Type B pancreatic cell (in vitro differentiated cells): ENCODE measurements at regions not wholly inside any gene's neighbourhood (a gene's known extent, or its start where the extent isn't known, plus 50 kb on each side); places are given as distances from the start of the nearest gene placed in this dataset.

ENCODE experiments used
- DNase-seq: peaks from one replicate; pipeline ENCODE4 v3.0.0; 2021; ENCODE audit warnings: mixed read lengths; ENCODE audit not compliant: unreplicated experiment; ENCODE audit errors: extremely low spot score
- H3K27ac Mint-ChIP-seq: 2 replicates; pipeline ENCODE4 v1.8.0; 2021; ENCODE audit warnings: mild to moderate bottlenecking, mixed read lengths
- H3K27me3 Mint-ChIP-seq: 2 replicates; pipeline ENCODE4 v1.8.0; 2021; ENCODE audit warnings: mixed read lengths
- H3K36me3 Mint-ChIP-seq: 2 replicates; pipeline ENCODE4 v1.8.0; 2021; ENCODE audit warnings: mixed read lengths
- H3K4me1 Mint-ChIP-seq: one replicate; pipeline ENCODE4 v1.8.0; 2021; ENCODE audit warnings: mixed read lengths; ENCODE audit not compliant: unreplicated experiment
- H3K4me3 Mint-ChIP-seq: 2 replicates; pipeline ENCODE4 v1.8.0; 2021; ENCODE audit warnings: mild to moderate bottlenecking, mixed read lengths
- H3K9me3 Mint-ChIP-seq: 2 replicates; pipeline ENCODE4 v1.8.0; 2021; ENCODE audit warnings: mixed read lengths
- TF ChIP-seq, protein P1 (sequence below): fragments of 200-600 bp; sonication (generic); conservative IDR thresholded peaks from 2 replicates; pipeline ENCODE4 v1.5.0; 2021; ENCODE audit warnings: antibody characterized with exemption, mild to moderate bottlenecking

DNA sequence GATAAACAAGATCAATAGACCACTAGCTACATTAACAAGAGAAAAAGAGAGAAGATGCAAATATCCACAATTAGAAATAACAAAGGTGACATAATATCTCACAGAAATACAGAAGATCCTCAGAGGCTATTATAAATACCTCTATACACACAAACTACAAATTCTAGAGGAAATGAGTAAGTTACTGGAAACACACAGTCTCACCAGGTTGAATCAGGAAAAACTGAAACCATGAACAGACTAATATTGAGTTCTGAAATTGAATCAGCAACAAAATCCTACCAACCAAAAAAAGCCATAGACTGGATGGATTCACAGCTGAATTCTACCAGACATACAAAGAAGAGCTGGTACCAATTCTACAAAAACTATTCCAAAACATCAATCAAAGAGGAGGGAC lies 211.8 kb upstream of the CPEB2 start:
- TF ChIP-seq, protein P1, sequence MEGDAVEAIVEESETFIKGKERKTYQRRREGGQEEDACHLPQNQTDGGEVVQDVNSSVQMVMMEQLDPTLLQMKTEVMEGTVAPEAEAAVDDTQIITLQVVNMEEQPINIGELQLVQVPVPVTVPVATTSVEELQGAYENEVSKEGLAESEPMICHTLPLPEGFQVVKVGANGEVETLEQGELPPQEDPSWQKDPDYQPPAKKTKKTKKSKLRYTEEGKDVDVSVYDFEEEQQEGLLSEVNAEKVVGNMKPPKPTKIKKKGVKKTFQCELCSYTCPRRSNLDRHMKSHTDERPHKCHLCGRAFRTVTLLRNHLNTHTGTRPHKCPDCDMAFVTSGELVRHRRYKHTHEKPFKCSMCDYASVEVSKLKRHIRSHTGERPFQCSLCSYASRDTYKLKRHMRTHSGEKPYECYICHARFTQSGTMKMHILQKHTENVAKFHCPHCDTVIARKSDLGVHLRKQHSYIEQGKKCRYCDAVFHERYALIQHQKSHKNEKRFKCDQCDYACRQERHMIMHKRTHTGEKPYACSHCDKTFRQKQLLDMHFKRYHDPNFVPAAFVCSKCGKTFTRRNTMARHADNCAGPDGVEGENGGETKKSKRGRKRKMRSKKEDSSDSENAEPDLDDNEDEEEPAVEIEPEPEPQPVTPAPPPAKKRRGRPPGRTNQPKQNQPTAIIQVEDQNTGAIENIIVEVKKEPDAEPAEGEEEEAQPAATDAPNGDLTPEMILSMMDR, result no peak
- H3K27me3 Mint-ChIP-seq, result peaks cover 3% of the 10 kb centered on the region
- no peak for DNase-seq
- H3K9me3 Mint-ChIP-seq, result no peaks in the 10 kb centered on the region
- no peak overlapping the region for H3K27ac Mint-ChIP-seq
- H3K4me3 Mint-ChIP-seq, result no peak overlapping the region
- H3K4me1 Mint-ChIP-seq, result no peaks in the 10 kb centered on the region
- no peaks in the 10 kb centered on the region for H3K36me3 Mint-ChIP-seq

DNA sequence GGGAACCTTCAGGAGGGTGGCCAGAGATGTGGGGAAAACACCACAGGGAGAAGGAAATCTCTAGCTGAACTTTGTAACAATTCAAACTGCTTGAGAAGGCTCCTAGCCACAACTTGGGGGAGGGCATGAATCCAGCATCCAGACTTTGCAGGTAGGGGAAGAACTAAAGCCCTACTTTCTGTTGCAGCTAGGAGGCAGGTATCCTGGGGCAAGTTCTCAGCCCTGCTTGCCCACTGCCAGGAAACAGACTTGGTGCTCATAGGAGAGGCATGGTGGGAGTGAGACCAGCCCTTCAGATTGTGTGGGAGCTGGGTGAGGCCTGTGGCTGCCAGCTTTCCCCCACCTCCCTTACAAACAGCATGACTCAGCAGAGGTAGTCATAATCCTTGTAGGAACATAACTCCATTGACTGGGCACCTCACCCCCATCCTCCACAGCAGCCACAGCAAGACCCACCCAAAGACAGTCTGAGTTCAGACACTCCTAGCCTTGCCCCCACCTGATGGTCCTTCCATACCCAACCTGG lies 209.5 kb upstream of the CPEB2 start:
- H3K27ac Mint-ChIP-seq, result no peak overlapping the region
- H3K27me3 Mint-ChIP-seq, result peaks cover 3% of the 10 kb centered on the region
- no peaks in the 10 kb centered on the region for H3K36me3 Mint-ChIP-seq
- no peak overlapping the region for H3K4me3 Mint-ChIP-seq
- H3K9me3 Mint-ChIP-seq, result no peaks in the 10 kb centered on the region
- no peaks in the 10 kb centered on the region for H3K4me1 Mint-ChIP-seq
- DNase-seq, result no peak
- TF ChIP-seq, protein P1, result no peak

DNA sequence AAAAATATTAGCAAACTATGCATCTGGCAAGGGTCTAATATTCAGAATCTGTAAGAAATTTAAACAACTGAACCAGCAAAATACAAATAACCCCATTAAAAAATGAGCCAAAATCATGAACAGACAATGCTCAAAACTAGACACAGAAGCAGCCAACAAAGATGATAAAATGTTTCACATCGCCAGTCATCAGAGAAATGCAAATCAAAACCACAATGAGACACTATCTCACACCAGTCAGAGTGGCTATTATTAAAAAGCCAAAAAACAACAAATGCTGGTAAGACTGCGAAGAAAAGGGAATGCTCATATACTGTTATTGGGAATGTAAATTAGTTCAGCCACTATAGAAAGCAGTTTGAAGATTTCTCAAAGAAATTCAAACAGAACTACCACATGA lies 201.3 kb upstream of the CPEB2 start:
- DNase-seq, result no peak
- Mint-ChIP-seq H3K36me3 (no peaks in the 10 kb centered on the region), H3K27ac (no peak overlapping the region), H3K4me3 (no peak overlapping the region), H3K9me3 (peaks cover 6% of the 10 kb centered on the region), H3K4me1 (no peaks in the 10 kb centered on the region), H3K27me3 (no peaks in the 10 kb centered on the region)
- TF ChIP-seq, protein P1, result no peak

DNA sequence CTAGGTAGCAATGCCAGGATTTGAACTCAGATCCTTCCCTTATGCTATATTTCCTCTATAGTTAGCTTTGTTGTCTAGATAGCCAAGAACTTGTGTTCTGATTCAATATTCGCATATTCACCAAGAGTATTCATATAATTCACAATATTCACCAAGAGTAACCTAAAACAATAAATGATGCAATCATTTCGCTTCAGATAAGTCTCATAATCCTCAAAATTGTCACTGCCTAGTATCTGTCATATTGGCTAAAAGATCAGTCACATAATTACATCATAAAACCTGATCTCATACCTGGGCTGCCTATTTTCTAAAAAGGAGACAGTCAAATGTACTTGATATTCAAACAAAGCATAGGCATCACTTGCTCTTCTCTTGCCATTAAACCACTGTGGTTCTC lies 199.7 kb upstream of the CPEB2 start:
- TF ChIP-seq, protein P1, result no peak
- H3K4me3 Mint-ChIP-seq, result no peak overlapping the region
- DNase-seq, result no peak
- H3K27ac Mint-ChIP-seq, result no peak overlapping the region
- no peaks in the 10 kb centered on the region for H3K36me3 Mint-ChIP-seq
- peaks cover 7% of the 10 kb centered on the region for H3K9me3 Mint-ChIP-seq
- no peaks in the 10 kb centered on the region for H3K4me1 Mint-ChIP-seq
- no peaks in the 10 kb centered on the region for H3K27me3 Mint-ChIP-seq

DNA sequence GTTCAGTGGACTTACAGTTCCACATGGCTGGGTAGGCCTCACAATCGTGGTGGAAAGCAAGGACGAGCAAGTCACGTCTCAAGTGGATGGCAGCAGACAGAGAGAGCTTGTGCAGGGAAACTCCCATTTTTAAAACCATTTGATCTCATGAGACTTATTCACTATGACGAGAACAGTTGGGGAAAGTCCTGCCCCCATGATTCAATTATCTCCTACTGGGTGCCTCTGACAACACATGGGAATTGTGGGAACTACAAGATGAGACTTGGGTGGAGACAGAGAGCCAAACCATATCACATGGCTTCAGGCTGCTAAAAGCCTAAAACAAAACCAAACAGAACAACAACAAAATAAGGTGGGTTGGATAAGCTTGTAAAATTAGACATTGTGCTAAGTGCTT lies 194.4 kb upstream of the CPEB2 start:
- Mint-ChIP-seq H3K27ac (no peak overlapping the region), H3K9me3 (peaks cover 5% of the 10 kb centered on the region), H3K27me3 (no peaks in the 10 kb centered on the region), H3K4me3 (no peak overlapping the region), H3K4me1 (no peaks in the 10 kb centered on the region), H3K36me3 (no peaks in the 10 kb centered on the region)
- DNase-seq, result no peak
- TF ChIP-seq, protein P1, result no peak

DNA sequence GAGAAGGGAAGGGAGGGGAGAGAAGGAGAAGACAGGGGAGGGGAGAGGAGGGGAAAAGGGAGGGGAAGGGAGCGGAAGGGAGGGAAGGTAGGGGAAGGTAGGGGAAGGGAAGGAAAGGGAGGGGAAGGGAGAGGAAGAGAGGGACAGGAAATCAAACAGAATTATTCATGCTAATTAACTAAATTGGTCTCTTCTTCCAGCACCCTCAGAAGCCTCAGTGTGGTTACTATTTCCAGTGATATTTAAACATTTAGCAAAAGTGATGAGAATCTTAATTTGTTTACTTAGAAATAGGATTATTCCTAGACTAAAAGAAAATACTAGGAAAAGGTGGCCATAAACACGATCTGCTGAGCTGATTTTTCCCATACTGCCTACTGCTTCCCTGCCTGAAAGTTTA lies 193.1 kb upstream of the CPEB2 start:
- Mint-ChIP-seq H3K27ac (no peak overlapping the region), H3K4me1 (no peaks in the 10 kb centered on the region), H3K27me3 (no peaks in the 10 kb centered on the region), H3K9me3 (peaks cover 5% of the 10 kb centered on the region), H3K36me3 (no peaks in the 10 kb centered on the region), H3K4me3 (no peak overlapping the region)
- TF ChIP-seq, protein P1, result no peak
- DNase-seq, result no peak
